IPS-20b (cell line): ENCODE measurements at regions not wholly inside any gene's neighbourhood (a gene's known extent, or its start where the extent isn't known, plus 50 kb on each side); places are given as distances from the start of the nearest gene placed in this dataset.

ENCODE experiments used
- H3K27ac ChIP-seq: one replicate; pipeline ENCODE4 v1.5.1; 2013; ENCODE audit warnings: low read length
- H3K27me3 ChIP-seq: 2 replicates; pipeline ENCODE4 v1.6.1; 2013; ENCODE audit warnings: mild to moderate bottlenecking, low read length, inconsistent platforms; ENCODE audit not compliant: insufficient read depth
- H3K36me3 ChIP-seq: 2 replicates; pipeline ENCODE4 v1.6.1; 2013; ENCODE audit warnings: low read depth, mild to moderate bottlenecking, inconsistent platforms, low read length, moderate library complexity; ENCODE audit not compliant: insufficient read depth
- H3K4me1 ChIP-seq: 2 replicates; pipeline ENCODE4 v1.6.1; 2013; ENCODE audit warnings: mild to moderate bottlenecking, control low read depth, inconsistent platforms, low read length, moderate library complexity; ENCODE audit not compliant: insufficient read depth
- H3K4me3 ChIP-seq: 2 replicates; pipeline ENCODE4 v1.5.1; 2013; ENCODE audit warnings: mild to moderate bottlenecking, low read length, inconsistent platforms
- H3K9ac ChIP-seq: 2 replicates; pipeline ENCODE4 v1.6.1; 2013; ENCODE audit warnings: low read depth, mild to moderate bottlenecking, inconsistent platforms, low read length, moderate library complexity
- H3K9me3 ChIP-seq: 2 replicates; pipeline ENCODE4 v1.6.1; 2013; ENCODE audit warnings: mild to moderate bottlenecking, low read depth, low read length, inconsistent platforms; ENCODE audit not compliant: insufficient read depth

- H3K27ac ChIP-seq, result no peak overlapping the region
- no peak overlapping the region for H3K4me3 ChIP-seq
- no peaks in the 10 kb centered on the region for H3K36me3 ChIP-seq
- no peaks in the 10 kb centered on the region for H3K27me3 ChIP-seq
- no peaks in the 10 kb centered on the region for H3K4me1 ChIP-seq
- peaks cover 16% of the 10 kb centered on the region for H3K9me3 ChIP-seq
- H3K9ac ChIP-seq, result no peak overlapping the region
Observed at GRCh38 chr5:6859023-6859422, 145.8 kb downstream of the TENT4A start.

DNA sequence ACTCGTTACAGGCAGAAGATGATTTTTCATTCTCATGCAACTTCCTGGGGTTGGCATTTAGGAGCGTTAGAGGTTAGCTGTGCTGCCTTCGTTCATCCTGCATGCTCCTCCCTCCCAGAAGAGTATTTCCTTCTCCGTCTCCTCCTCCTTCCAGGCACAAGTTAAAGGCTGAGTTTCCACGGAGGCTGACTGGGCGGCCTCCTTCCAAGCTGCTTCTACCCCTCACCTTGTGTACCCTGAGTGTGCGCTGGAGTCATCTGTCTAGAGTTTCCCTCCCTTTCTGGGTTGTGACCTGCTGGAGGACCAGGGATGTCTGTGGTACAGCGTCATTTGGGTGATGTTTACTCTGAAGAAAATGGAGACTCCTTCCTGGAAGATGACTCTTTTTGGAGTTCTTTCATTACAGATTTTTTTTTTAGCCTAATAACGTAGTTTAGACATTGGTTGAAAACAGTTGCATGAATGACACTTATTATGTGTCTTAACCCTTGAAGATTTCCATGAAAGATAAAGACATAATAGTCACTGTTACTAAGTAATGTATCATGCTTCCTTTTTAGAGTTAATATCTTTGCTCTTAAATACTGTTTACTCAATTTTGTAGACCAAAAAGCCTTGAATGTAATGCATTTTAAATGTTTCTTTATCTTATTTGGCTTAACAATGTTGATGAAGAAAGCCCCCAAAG is 146.9 kb downstream of the TENT4A start:
- Histone ChIP-seq H3K36me3 (no peaks in the 10 kb centered on the region), H3K27ac (no peak overlapping the region), H3K4me3 (no peak overlapping the region), H3K27me3 (no peaks in the 10 kb centered on the region), H3K9me3 (peaks cover 16% of the 10 kb centered on the region), H3K4me1 (no peaks in the 10 kb centered on the region), H3K9ac (no peak overlapping the region)

DNA sequence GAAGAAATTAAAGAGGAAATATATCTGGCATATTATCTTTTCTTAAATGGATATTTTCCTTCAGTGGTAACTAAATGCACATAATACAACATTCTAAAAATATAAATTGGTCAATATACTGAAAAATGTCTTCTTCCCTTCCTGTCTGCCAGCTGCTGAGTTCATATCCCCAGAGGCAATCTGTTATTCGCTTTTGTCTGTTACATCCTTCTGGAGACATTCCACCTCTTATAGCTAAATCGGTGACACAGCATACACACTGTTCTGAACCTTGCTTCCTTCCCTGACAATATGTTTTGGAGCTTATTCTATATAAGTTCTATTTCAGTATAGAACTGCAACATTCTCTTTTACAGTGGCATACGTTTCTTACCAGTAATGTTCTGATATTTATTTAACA is 147.8 kb downstream of the TENT4A start:
- H3K9ac ChIP-seq, result no peak overlapping the region
- H3K9me3 ChIP-seq, result peaks cover 16% of the 10 kb centered on the region
- H3K4me3 ChIP-seq, result no peak overlapping the region
- H3K27ac ChIP-seq, result no peak overlapping the region
- H3K4me1 ChIP-seq, result no peaks in the 10 kb centered on the region
- no peaks in the 10 kb centered on the region for H3K27me3 ChIP-seq
- H3K36me3 ChIP-seq, result no peaks in the 10 kb centered on the region

DNA sequence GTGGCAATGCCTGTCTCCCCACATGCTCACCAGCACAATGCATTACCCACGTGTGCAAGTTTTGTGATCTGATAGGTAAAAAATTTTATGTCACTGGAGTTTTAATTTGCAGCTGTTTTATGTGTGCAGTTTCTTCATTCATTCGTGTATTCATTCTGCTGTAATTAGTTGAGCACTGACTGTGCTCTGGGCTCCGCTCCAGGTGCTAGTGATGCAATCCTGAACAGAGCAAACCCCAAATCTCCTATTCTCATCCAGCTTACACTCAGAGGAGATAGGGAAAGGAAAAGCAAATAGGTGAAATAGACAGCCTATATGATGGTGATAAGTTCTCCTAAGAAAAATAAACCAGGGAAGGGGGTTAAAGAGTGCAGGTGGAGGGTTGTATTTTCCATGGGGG is 148.4 kb downstream of the TENT4A start:
- no peak overlapping the region for H3K4me3 ChIP-seq
- no peaks in the 10 kb centered on the region for H3K36me3 ChIP-seq
- H3K9ac ChIP-seq, result no peak overlapping the region
- H3K9me3 ChIP-seq, result peaks cover 16% of the 10 kb centered on the region
- H3K27me3 ChIP-seq, result no peaks in the 10 kb centered on the region; the same call in 1 of the 2 replicates
- no peaks in the 10 kb centered on the region for H3K4me1 ChIP-seq
- H3K27ac ChIP-seq, result no peak overlapping the region

DNA sequence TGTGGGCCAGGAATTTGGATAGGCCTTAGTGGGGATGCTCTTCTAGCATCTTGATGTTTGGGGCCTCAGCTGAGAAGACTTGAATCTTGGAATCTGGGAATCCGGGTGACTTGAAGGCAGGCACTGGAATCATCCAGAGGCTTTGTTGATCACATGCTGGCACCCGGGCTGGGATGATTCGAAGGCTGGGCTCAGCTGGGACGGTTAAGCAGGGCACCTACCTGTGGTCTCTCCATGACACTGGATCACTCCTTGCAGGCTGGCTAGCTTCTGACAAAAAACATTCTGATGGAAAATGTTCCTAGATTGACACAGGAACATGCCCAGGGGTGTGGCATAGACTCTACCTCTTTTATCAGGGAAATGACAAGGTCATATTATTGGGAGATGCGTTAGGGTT is 149.1 kb downstream of the TENT4A start:
- H3K4me1 ChIP-seq, result no peaks in the 10 kb centered on the region
- H3K27ac ChIP-seq, result no peak overlapping the region
- peaks cover 16% of the 10 kb centered on the region for H3K9me3 ChIP-seq
- H3K9ac ChIP-seq, result no peak overlapping the region
- H3K27me3 ChIP-seq, result no peaks in the 10 kb centered on the region; the same call in 1 of the 2 replicates
- H3K4me3 ChIP-seq, result no peak overlapping the region
- no peaks in the 10 kb centered on the region for H3K36me3 ChIP-seq

DNA sequence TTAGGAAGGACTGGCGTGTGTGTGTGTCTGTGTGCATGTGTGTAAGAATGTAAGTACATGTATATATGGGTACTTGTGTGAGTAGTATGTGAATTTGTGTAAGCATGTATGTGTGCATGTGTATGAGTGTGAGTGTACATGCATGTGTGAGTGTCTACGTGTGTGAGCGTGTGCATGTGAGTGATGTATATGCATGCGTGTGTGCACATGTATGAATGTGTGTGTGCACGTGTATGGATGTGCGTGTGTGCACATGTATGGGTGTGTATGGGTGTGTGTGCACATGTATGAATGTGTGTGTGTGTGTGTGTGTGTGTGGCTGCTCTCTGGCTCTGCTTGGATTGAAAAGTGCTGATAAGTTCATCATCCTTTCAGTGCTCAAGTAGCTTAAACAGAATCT is 154.5 kb downstream of the TENT4A start:
- peaks cover 11% of the 10 kb centered on the region for H3K9me3 ChIP-seq
- H3K36me3 ChIP-seq, result no peaks in the 10 kb centered on the region
- H3K4me3 ChIP-seq, result no peak overlapping the region
- H3K4me1 ChIP-seq, result no peaks in the 10 kb centered on the region
- no peak overlapping the region for H3K27ac ChIP-seq
- H3K9ac ChIP-seq, result no peak overlapping the region
- H3K27me3 ChIP-seq, result no peaks in the 10 kb centered on the region; the same call in 1 of the 2 replicates

DNA sequence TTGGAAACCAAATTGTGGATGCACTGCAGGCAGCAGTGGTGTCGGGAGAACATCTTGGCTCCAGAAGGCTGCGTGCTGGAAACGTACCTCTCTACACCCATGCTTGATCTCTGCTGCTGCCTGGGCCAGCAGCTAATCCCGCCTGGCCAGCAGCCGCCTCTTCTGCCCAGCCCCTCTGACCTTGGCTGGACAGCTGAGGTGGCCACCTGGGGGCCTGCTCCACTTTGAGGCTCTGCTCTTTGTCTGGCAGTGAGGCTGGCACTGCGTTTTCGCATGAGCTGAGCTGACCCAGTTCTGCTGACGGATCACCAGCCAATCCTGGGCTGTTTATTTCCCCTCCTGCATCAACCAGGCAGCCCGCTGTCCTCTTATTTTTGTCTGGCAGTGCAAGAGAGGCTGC is 154.9 kb downstream of the TENT4A start:
- Histone ChIP-seq H3K36me3 (no peaks in the 10 kb centered on the region), H3K27ac (no peak overlapping the region), H3K4me1 (no peaks in the 10 kb centered on the region), H3K4me3 (no peak overlapping the region), H3K9ac (no peak overlapping the region), H3K27me3 (no peaks in the 10 kb centered on the region; the same call in 1 of the 2 replicates), H3K9me3 (peaks cover 9% of the 10 kb centered on the region)

- Histone ChIP-seq H3K36me3 (no peaks in the 10 kb centered on the region), H3K4me3 (no peak overlapping the region), H3K4me1 (no peaks in the 10 kb centered on the region), H3K27ac (no peak overlapping the region), H3K27me3 (no peaks in the 10 kb centered on the region; the same call in 1 of the 2 replicates), H3K9me3 (peaks cover 9% of the 10 kb centered on the region), H3K9ac (no peak overlapping the region)
Observed at GRCh38 chr5:6868575-6869215, 155.5 kb downstream of the TENT4A start.

GRCh38 chr5:6869677-6870076 is 156.4 kb downstream of the TENT4A start:
- Histone ChIP-seq H3K27ac (no peak overlapping the region), H3K36me3 (no peaks in the 10 kb centered on the region), H3K4me1 (no peaks in the 10 kb centered on the region), H3K27me3 (no peaks in the 10 kb centered on the region; the same call in 1 of the 2 replicates), H3K4me3 (no peak overlapping the region), H3K9ac (no peak overlapping the region), H3K9me3 (peaks cover 9% of the 10 kb centered on the region; the same call in 1 of the 2 replicates)

DNA sequence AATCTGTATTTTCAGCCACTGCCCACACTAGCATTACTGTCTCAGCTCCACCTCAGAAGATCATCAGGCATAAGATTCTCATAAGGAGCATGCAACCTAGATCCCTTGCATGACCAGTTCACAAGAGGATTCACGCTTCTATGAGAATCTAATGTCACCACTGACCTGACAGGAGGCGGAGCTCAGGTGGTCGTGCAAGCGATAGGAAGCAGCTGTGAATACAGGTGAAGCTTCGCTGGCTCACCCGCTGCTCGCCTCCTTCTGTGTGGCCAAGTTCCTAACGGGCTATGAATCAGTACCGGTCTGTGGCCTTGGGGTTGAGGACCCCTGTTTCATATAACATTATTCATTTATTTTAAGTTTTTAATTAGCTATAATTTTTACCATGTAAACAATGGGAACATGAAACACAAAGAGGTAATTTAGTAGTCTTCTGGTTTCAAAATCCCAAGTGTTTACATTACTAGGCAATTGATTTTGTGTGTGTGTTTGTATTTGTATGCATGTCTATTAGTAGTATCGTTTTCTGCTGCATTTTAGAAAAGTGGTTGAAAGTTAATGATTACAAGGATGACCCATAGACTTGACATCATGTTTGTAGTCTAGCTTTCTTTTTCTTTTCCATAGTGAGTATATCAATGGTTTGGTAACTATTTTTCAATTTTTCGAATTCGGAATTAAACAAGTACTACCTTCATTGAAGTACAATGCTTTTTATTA is 159.4 kb downstream of the TENT4A start:
- H3K4me1 ChIP-seq, result no peaks in the 10 kb centered on the region
- H3K9me3 ChIP-seq, result peaks cover 9% of the 10 kb centered on the region; the same call in 1 of the 2 replicates

DNA sequence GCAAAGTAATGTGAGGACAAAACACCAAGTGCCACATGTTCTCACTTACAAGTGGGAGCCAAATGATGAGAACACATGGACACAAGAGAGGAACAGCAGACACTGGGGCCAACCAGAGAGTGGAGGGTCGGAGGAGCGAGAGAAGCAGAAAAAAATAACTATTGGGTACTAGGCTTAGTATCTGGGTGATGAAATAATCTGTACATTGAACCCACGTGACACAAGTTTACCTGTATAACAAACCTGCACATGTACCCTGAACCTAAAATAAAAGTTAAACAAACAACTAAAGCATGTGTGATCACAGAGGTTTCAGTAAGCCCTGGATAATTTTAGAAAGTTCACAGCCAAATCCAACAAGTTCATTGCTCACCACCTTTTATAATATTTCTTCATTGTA is 160.1 kb downstream of the TENT4A start:
- no peak overlapping the region for H3K9ac ChIP-seq
- H3K9me3 ChIP-seq, result 0 out of 2 replicates have a peak, but pooled peaks cover 2% of the 10 kb centered on the region
- no peaks in the 10 kb centered on the region for H3K36me3 ChIP-seq
- no peak overlapping the region for H3K4me3 ChIP-seq
- H3K4me1 ChIP-seq, result no peaks in the 10 kb centered on the region
- H3K27ac ChIP-seq, result no peak overlapping the region
- H3K27me3 ChIP-seq, result no peaks in the 10 kb centered on the region

More for the DNA sequence above, 159.4 kb downstream of the TENT4A start:
- H3K27ac ChIP-seq, result no peak overlapping the region
- H3K36me3 ChIP-seq, result no peaks in the 10 kb centered on the region
- no peak overlapping the region for H3K4me3 ChIP-seq
- no peak overlapping the region for H3K9ac ChIP-seq
- H3K27me3 ChIP-seq, result no peaks in the 10 kb centered on the region
